ENCODE measurements at regions not wholly inside any gene's neighbourhood (a gene's known extent, or its start where the extent isn't known, plus 50 kb on each side); places are given as distances from the start of the nearest gene placed in this dataset.

GRCh38 chr4:130187587-130187986 lies 1091.6 kb downstream of the C4orf33 start:
- Histone ChIP-seq H3K27me3 (ENCODE audit: insufficient read depth, insufficient read length) (no peaks in the 10 kb centered on the region), H3K4me1 (ENCODE audit: insufficient read depth, insufficient read length) (no peaks in the 10 kb centered on the region), H3K4me3 (ENCODE audit: insufficient read length, low read depth) (no peak overlapping the region), H3K9me3 (ENCODE audit: insufficient read depth, low read length) (peaks cover 11% of the 10 kb centered on the region; the same call in 1 of the 2 replicates), H3K9ac (ENCODE audit: insufficient read length, low read depth) (no peak overlapping the region), H3K36me3 (ENCODE audit: insufficient read depth, insufficient read length, low read length) (no peaks in the 10 kb centered on the region)
- no peak for TF ChIP-seq ZNF274 (IDR thresholded peaks at IDR 0.05; ENCODE audit: low read depth, low read length)
- TF ChIP-seq YY1 (IDR thresholded peaks at IDR 0.05; ENCODE audit: insufficient read depth, insufficient read length): no peak
- TF ChIP-seq SUZ12 (IDR thresholded peaks at IDR 0.05; ENCODE audit: extremely low read depth, insufficient read depth, insufficient read length): no peak
- DNase-seq (ENCODE audit: low read depth, low spot score): no peak

GRCh38 chr4:130192787-130193186 lies 1096.8 kb downstream of the C4orf33 start:
- no peak for DNase-seq (ENCODE audit: low read depth, low spot score)
- TF ChIP-seq SUZ12 (IDR thresholded peaks at IDR 0.05; ENCODE audit: extremely low read depth, insufficient read depth, insufficient read length): no peak
- no peak for TF ChIP-seq ZNF274 (IDR thresholded peaks at IDR 0.05; ENCODE audit: low read depth, low read length)
- no peak for TF ChIP-seq YY1 (IDR thresholded peaks at IDR 0.05; ENCODE audit: insufficient read depth, insufficient read length)
- Histone ChIP-seq H3K4me3 (ENCODE audit: insufficient read length, low read depth) (no peak overlapping the region), H3K9ac (ENCODE audit: insufficient read length, low read depth) (no peak overlapping the region), H3K36me3 (ENCODE audit: insufficient read depth, insufficient read length, low read length) (no peaks in the 10 kb centered on the region), H3K4me1 (ENCODE audit: insufficient read depth, insufficient read length) (no peaks in the 10 kb centered on the region), H3K27me3 (ENCODE audit: insufficient read depth, insufficient read length) (no peaks in the 10 kb centered on the region), H3K9me3 (ENCODE audit: insufficient read depth, low read length) (peaks cover 14% of the 10 kb centered on the region; the same call in 1 of the 2 replicates)

GRCh38 chr4:130197946-130198345 lies 1102.0 kb downstream of the C4orf33 start:
- no peak for DNase-seq (ENCODE audit: low read depth, low spot score)
- H3K27me3 ChIP-seq (ENCODE audit: insufficient read depth, insufficient read length): no peaks in the 10 kb centered on the region
- no peaks in the 10 kb centered on the region for H3K4me1 ChIP-seq (ENCODE audit: insufficient read depth, insufficient read length)
- H3K36me3 ChIP-seq (ENCODE audit: insufficient read depth, insufficient read length, low read length): no peaks in the 10 kb centered on the region
- peaks cover 14% of the 10 kb centered on the region; the same call in 1 of the 2 replicates for H3K9me3 ChIP-seq (ENCODE audit: insufficient read depth, low read length)
- H3K4me3 ChIP-seq (ENCODE audit: insufficient read length, low read depth): no peak overlapping the region
- no peak overlapping the region for H3K9ac ChIP-seq (ENCODE audit: insufficient read length, low read depth)
- TF ChIP-seq ZNF274 (IDR thresholded peaks at IDR 0.05; ENCODE audit: low read depth, low read length) (no peak), YY1 (IDR thresholded peaks at IDR 0.05; ENCODE audit: insufficient read depth, insufficient read length) (no peak), SUZ12 (IDR thresholded peaks at IDR 0.05; ENCODE audit: extremely low read depth, insufficient read depth, insufficient read length) (no peak)

GRCh38 chr4:130203571-130203970 lies 1107.6 kb downstream of the C4orf33 start:
- Histone ChIP-seq H3K4me1 (ENCODE audit: insufficient read depth, insufficient read length) (no peaks in the 10 kb centered on the region), H3K27me3 (ENCODE audit: insufficient read depth, insufficient read length) (no peaks in the 10 kb centered on the region), H3K9ac (ENCODE audit: insufficient read length, low read depth) (no peak overlapping the region), H3K9me3 (ENCODE audit: insufficient read depth, low read length) (peaks cover 19% of the 10 kb centered on the region; the same call in 1 of the 2 replicates), H3K4me3 (ENCODE audit: insufficient read length, low read depth) (no peak overlapping the region), H3K36me3 (ENCODE audit: insufficient read depth, insufficient read length, low read length) (no peaks in the 10 kb centered on the region)
- no peak for TF ChIP-seq YY1 (IDR thresholded peaks at IDR 0.05; ENCODE audit: insufficient read depth, insufficient read length)
- no peak for TF ChIP-seq SUZ12 (IDR thresholded peaks at IDR 0.05; ENCODE audit: extremely low read depth, insufficient read depth, insufficient read length)
- no peak for TF ChIP-seq ZNF274 (IDR thresholded peaks at IDR 0.05; ENCODE audit: low read depth, low read length)
- no peak for DNase-seq (ENCODE audit: low read depth, low spot score)

GRCh38 chr4:130210864-130211263 lies 1114.9 kb downstream of the C4orf33 start:
- Histone ChIP-seq H3K36me3 (ENCODE audit: insufficient read depth, insufficient read length, low read length) (no peaks in the 10 kb centered on the region), H3K4me3 (ENCODE audit: insufficient read length, low read depth) (no peak overlapping the region), H3K4me1 (ENCODE audit: insufficient read depth, insufficient read length) (no peaks in the 10 kb centered on the region), H3K27me3 (ENCODE audit: insufficient read depth, insufficient read length) (no peaks in the 10 kb centered on the region), H3K9ac (ENCODE audit: insufficient read length, low read depth) (no peak overlapping the region), H3K9me3 (ENCODE audit: insufficient read depth, low read length) (no peaks in the 10 kb centered on the region)
- DNase-seq (ENCODE audit: low read depth, low spot score): no peak
- TF ChIP-seq SUZ12 (IDR thresholded peaks at IDR 0.05; ENCODE audit: extremely low read depth, insufficient read depth, insufficient read length) (no peak), ZNF274 (IDR thresholded peaks at IDR 0.05; ENCODE audit: low read depth, low read length) (no peak), YY1 (IDR thresholded peaks at IDR 0.05; ENCODE audit: insufficient read depth, insufficient read length) (no peak)

- no peak for DNase-seq (ENCODE audit: low read depth, low spot score)
- no peaks in the 10 kb centered on the region for H3K9me3 ChIP-seq (ENCODE audit: insufficient read depth, low read length)
- no peaks in the 10 kb centered on the region for H3K4me1 ChIP-seq (ENCODE audit: insufficient read depth, insufficient read length)
- H3K9ac ChIP-seq (ENCODE audit: insufficient read length, low read depth): no peak overlapping the region
- no peak overlapping the region for H3K4me3 ChIP-seq (ENCODE audit: insufficient read length, low read depth)
- H3K27me3 ChIP-seq (ENCODE audit: insufficient read depth, insufficient read length): no peaks in the 10 kb centered on the region
- H3K36me3 ChIP-seq (ENCODE audit: insufficient read depth, insufficient read length, low read length): no peaks in the 10 kb centered on the region
- TF ChIP-seq SUZ12 (IDR thresholded peaks at IDR 0.05; ENCODE audit: extremely low read depth, insufficient read depth, insufficient read length) (no peak), YY1 (IDR thresholded peaks at IDR 0.05; ENCODE audit: insufficient read depth, insufficient read length) (no peak)
Measured at GRCh38 chr4:130214268-130214667, 1118.3 kb downstream of the C4orf33 start.

GRCh38 chr4:130233377-130234047 lies 1137.6 kb downstream of the C4orf33 start:
- Histone ChIP-seq H3K9ac (ENCODE audit: insufficient read length, low read depth) (no peak overlapping the region), H3K36me3 (ENCODE audit: insufficient read depth, insufficient read length, low read length) (no peaks in the 10 kb centered on the region), H3K4me1 (ENCODE audit: insufficient read depth, insufficient read length) (no peaks in the 10 kb centered on the region), H3K4me3 (ENCODE audit: insufficient read length, low read depth) (no peak overlapping the region), H3K27me3 (ENCODE audit: insufficient read depth, insufficient read length) (no peaks in the 10 kb centered on the region), H3K9me3 (ENCODE audit: insufficient read depth, low read length) (no peaks in the 10 kb centered on the region)
- TF ChIP-seq SUZ12 (IDR thresholded peaks at IDR 0.05; ENCODE audit: extremely low read depth, insufficient read depth, insufficient read length) (no peak), YY1 (IDR thresholded peaks at IDR 0.05; ENCODE audit: insufficient read depth, insufficient read length) (no peak), ZNF274 (IDR thresholded peaks at IDR 0.05; ENCODE audit: low read depth, low read length) (no peak)
- no peak for DNase-seq (ENCODE audit: low read depth, low spot score)
